8988T (cell line): ENCODE measurements at regions not wholly inside any gene's neighbourhood (a gene's known extent, or its start where the extent isn't known, plus 50 kb on each side); places are given as distances from the start of the nearest gene placed in this dataset.

Source experiments
- DNase-seq: peaks from one replicate; pipeline ENCODE4 v3.0.0; 2011

DNA sequence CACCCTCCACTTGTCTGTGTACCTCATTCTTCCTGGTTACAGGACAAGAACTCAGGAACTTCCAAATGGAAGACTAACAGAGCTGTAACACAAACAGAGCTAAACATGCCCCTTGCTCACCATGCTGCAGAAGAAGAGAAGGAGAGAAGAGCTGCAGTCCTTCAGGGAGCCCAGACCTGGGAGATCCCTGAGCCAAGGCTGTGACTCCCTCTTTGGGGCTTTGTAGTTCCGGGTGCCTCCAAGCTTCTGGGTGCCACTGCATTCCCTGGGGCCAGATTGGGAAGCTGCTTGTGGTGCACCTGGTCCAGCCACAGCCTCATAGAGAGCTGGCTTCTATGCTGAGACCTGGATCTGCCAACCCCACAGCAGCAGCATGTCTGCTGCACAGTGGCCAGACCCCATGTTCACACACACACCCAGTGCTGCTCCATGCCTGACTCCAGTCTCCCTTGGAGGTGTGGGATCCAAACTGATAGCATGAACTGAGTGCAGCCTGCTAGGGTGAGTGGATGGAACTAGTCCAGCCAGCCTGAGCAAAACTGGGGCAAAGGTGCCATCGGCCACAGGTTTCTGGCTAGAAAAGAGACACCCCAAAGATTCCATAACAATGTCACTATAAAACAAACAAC, 263.0 kb upstream of the NRIP1 start:
- no peak for DNase-seq

GRCh38 chr21:15329191-15329590, 264.4 kb upstream of the NRIP1 start:
- no peak for DNase-seq

- no peak for DNase-seq
These were observed 266.1 kb upstream of the NRIP1 start for GRCh38 chr21:15330872-15331271.

DNA sequence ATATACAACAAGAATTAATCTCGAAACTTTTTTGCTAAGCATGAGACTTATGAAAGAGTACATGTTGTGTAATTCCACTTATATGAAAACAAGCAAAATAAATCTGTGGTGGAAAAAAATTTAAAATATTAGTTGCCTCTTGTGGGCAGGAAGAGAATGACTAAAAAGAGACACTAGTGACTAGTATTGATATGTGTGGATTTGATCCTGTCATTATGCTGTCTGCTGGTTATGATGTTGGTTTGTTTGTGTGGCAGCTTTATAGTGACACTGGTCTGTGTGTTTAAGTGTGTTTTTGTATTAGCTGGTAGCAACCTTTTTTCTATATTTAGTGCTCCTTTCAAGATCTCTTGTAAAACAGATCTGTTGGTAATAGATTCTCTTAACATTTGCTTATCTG, 267.8 kb upstream of the NRIP1 start:
- no peak for DNase-seq

- no peak for DNase-seq
These were observed 268.4 kb upstream of the NRIP1 start for GRCh38 chr21:15333136-15333710.

DNA sequence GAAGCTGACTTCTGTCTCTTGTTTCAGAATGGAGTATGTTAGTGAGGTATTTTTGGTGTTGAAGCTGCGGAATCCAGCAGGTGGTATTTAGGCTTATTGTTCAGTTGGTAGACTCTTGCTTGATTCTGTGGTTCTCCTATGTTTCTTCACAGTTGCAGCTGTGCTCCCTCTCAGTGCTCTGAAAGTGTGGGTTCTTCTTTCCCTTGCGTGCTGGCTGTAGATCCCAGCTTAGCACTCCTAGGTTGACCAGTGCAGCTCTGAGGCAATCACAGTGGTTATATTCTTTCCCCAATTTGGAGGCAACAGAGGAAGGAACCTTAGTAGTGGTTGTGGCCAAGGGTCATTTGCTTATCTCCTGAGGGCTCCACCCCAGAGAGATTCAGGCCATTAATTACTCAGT, 269.2 kb upstream of the NRIP1 start:
- no peak for DNase-seq

GRCh38 chr21:15343066-15343465, 278.3 kb upstream of the NRIP1 start:
- DNase-seq: no peak

DNA sequence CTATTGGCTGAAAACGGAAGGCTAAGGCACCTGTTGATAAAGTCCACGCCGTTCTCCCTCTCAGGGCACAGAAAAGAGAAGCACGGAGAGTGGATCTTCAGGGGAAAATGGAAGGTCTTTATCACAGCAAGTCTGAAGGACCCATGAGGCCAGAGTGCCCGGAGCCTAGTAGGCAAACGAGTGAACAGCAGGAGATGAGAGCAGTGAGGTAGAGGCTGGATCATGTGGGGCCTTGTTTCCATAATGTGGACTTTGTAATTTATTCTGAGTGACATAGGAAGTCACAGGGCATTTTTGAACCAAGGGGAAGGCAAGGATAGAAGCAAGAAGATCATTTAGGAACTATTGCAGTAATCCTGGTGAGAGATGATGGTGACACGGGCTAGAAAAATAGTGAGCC, 287.2 kb upstream of the NRIP1 start:
- DNase-seq: no peak

DNA sequence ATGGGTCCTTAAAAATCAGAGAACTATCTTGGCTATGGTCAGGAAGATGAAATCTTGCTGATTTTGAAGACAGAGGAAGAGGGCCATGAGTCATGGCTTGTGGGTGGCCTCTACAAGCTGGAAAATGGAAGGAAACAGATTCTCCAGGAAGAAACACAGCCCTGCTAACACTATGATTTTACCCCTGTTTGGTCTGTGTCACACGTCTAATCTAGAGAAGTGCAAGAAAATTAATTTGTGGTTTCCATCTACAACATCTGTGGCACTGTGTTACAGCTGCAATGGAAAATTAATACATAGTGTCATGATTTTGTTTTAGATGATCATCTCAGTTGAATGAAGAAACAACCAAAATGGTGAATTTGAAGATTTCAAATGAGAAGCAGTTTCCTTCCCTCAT, 288.7 kb upstream of the NRIP1 start:
- no peak for DNase-seq

DNA sequence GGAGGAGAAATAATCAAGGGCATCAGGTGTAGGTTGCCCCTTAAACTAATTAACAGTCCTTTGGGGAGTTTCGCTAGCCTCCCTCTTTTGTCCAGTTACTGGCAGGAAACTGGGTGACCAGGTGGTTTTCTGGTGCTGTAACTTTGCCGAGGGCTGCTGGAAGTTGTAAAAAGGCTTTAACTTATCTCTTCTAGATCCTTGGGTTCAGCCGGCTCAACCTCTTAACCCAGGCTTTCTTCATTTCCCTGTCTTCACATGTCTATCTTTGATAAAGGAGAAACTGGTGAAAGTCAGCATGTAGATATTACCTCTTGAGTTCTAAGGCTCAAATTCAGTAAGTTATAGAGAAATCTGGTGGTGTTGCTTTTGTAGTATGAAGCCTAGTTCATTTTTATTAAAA, 289.7 kb upstream of the NRIP1 start:
- DNase-seq: no peak

- DNase-seq: no peak
These were observed 290.3 kb upstream of the NRIP1 start for GRCh38 chr21:15355066-15355465.

DNA sequence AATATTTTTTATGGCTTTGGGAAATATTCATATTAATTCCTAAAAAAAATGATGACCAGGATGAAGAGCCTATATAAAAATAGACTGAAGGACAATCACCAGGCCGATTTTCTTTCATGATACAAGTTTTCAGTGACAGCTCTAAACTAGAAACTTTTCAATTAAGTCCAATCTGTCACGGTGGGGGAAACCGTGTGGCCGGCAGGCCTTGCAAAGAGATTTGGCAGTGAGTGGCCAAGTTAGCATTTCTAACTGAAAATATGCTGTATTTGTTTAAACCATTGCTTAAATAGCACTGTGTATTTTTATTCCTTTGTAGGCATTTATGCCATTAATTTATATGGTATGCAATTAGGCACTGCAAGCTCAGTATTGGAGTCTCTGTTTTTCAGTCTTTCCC, 294.5 kb upstream of the NRIP1 start:
- DNase-seq: no peak

GRCh38 chr21:15362458-15362857, 297.7 kb upstream of the NRIP1 start:
- DNase-seq: no peak

DNA sequence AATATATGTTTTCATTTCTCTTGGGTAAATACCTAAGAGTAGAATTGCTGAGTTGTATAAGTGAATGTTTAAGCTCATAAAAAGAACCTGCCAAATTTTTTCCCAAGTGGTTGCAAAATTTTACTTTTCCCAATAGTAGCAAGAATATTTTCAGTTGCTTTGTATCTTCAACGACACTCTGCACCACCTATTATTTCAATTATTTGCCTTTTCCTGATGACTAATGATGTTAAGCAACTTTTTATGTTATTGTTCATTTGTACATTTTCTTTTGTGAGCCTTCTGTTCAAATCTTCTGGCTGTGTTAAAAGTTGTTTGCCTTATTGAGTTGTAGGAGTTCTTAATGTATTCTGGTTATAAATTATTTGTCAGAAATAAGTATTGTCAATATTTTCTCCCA, 299.1 kb upstream of the NRIP1 start:
- no peak for DNase-seq

DNA sequence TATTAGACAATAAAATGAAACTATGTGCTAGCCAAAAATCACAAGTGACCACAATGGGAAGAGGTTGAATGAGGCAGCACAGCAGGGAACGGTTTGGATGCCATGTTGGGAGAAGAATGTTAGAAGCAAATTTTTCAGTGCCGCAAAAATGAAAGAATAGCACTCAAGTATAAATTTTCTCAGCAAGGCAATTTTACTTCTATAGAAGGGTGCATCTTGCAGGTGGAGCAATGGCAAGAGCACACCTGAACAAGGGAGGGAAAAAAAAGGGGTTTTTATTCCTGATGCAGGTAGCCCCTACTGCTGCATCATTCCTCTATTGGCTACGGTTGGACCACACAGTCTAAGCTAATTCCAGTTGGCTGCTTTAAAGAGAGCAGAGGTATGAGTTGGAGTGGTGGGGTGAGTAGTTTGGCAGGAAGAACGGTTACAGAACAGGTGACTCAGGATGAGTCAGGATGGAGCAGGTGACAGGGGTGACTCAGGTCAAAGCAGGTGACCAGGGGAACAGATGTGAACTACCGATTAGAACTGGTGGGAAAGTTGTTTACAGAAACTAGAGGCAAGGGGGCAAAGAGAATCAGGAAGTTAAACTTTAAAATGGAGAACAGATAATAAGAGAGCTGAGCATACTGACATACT, 301.1 kb upstream of the NRIP1 start:
- no peak for DNase-seq

- no peak for DNase-seq
These were observed 301.8 kb upstream of the NRIP1 start for GRCh38 chr21:15366555-15366954.

GRCh38 chr21:15367061-15367626, 302.3 kb upstream of the NRIP1 start:
- no peak for DNase-seq

GRCh38 chr21:15370462-15370975, 305.7 kb upstream of the NRIP1 start:
- no peak for DNase-seq

- no peak for DNase-seq
These were observed 309.1 kb upstream of the NRIP1 start for GRCh38 chr21:15373941-15374340.

DNA sequence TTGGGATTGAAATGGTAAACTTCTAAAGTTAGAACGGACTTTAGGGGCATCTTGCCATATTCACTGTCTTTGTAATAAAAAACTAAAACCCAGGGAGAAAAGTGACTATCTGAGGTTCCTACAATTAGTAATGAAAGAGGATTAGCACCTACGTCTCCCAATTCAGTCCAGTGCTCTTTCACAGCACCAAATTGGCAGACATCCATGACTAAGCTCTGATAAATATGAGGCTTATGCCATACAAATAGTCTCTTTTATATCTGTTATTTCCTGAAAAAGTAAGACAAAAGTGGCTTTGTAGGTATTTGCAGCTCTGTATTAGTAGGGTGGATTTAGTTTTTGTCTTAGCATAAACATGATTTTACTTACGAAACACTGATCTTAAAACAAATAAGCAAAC, 315.0 kb upstream of the NRIP1 start:
- DNase-seq: no peak

- DNase-seq: no peak
These were observed 318.8 kb upstream of the NRIP1 start for GRCh38 chr21:15383588-15383987.

- DNase-seq: no peak
These were observed 325.2 kb upstream of the NRIP1 start for GRCh38 chr21:15390049-15390448.

DNA sequence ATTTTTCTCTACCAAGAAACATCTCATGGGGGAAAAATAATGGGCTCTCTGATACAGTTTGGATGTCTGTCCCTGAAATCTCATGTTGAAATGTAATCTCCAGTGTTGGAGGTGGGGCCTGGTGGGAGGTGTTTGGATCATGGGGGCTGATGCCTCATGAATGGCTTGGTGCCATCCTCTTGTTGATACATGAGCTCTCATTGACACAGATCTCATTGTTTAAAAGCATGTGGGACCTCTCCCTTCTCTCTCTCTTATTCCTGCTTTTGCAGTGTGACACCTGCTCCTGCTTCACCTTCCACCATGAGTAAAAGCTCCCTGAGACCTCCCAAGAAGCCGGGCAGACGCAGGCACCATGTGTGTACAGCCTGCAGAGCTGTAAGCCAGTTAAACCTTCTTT, 332.5 kb upstream of the NRIP1 start:
- no peak for DNase-seq

GRCh38 chr21:15400905-15401304, 328.9 kb upstream of the USP25 start:
- no peak for DNase-seq
